GM21423 (cell line): ENCODE measurements at regions not wholly inside any gene's neighbourhood (a gene's known extent, or its start where the extent isn't known, plus 50 kb on each side); places are given as distances from the start of the nearest gene placed in this dataset.
"Not testable (repeated sequence)": the region's sequence is repeated elsewhere in the genome, so short reads cannot be mapped to it uniquely, and the experiment has no call there.

ENCODE experiments used
- ATAC-seq: cut with Tn5 transposase; IDR thresholded peaks from one replicate; pipeline ENCODE4 v1.9.1; 2021; ENCODE audit warnings: mild to moderate bottlenecking, moderate library complexity; ENCODE audit not compliant: unreplicated experiment

DNA sequence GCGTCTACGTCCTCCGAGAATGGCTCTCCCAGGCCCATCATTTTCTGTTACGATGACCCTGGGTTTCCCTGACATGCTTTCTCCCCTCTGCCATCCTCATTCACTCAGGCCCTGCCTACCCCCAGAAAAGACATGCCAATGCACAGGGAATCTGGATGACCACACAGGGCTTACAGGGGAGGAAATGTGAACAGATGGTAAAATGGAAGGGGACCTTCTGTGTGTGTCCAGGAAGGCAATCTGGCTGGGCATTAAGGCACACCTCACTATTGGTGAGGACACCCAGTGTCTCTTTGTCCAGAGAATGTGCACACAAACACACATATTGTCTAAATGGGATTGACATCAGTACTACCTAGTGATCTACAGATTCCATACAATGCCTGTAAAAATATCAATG is 769.9 kb upstream of the AMELY start:
- ATAC-seq, result no peak

DNA sequence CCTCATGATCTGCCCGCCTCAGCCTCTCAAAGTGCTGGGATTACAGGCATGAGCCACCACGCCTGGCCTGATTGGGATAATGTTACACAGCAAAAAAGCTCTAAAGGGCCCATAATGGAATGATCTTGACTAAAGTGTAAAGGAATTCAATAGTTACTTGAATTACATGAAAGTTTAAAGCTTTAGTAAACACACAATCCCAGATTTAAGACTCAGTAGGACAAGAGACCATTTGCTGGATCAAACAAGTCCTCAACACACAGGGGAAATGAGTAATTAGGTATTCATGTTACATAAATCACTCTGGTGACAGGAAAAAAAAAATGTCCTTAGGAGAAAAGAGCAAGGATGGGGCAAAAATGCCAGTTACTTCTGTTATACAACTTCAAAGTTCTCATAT is 762.9 kb upstream of the AMELY start:
- ATAC-seq, result no peak

DNA sequence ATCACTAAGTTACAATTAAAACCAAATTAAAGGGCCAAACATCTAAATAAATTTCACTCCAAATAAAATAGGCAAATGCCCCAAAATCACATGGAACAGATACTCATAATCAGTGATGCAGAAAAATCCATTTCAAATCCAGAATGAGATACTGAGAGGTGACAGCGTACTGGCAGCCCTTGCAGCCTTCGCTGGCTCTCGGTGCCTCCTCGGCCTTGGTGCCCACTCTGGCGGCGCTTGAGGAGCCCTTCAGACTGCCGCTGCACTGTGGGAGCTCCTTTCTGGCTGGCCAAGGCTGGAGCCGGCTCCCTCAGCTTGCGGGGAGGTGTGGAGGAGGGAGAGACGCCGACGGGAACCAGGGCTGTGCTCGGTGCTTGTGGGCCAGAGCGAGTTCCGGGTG is 761.2 kb upstream of the AMELY start:
- ATAC-seq, result no peak

DNA sequence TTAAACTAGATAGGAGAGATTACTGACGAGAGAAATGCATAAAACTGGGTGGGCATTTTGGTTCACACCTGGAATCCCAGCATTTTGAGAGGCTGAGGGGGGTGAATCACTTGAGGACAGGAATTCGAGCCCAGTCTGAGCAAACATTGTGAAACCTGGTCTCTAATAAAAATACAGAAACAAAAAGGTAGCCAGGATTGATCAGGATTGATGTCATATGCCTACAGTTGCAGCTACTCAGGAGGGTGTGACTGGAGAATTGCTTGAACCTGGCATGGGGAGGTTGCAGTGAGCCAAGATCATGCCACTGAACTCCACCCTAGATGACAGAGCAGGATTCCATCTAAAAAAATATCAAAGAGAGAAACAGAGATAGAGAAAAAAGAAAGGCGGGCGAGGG is 751.7 kb upstream of the AMELY start:
- no peak for ATAC-seq

DNA sequence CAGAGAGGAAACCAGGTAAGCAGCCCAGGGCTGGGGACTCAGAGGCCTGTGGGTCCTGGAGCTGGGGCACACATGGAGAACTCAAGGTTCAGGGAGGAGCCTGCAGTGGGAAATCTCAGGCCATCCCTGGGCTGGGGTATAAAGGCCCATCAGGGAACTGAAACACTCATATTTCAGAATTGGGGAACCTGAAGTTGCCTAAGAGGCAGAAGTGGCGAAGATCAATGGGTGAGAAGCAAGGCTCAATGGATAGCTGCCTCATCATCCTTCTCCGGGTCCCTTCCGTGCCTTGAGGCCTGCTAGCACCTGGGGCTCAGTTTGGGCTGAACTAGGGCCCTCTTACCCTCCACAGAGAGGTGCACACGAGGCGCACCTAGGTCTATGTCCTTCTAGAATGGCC is 747.5 kb upstream of the AMELY start:
- no peak for ATAC-seq

DNA sequence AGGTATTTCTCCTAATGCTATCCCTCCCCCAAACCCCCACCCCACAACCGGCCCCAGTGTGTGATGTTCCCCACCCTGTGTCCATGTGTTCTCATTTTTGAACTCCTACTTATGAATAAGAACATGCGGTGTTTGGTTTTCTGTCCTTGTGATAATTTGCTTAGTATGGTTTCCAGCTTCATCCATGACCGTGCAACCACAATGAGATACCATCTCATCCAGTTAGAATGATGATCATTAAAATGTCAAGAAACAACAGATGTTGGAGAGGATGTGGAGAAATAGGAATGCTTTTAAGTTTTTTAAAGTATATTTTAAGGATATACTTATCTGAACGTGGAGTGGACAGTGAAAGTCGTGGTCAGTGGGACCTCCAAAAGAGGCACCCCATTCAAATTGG is 745.0 kb upstream of the AMELY start:
- no peak for ATAC-seq

DNA sequence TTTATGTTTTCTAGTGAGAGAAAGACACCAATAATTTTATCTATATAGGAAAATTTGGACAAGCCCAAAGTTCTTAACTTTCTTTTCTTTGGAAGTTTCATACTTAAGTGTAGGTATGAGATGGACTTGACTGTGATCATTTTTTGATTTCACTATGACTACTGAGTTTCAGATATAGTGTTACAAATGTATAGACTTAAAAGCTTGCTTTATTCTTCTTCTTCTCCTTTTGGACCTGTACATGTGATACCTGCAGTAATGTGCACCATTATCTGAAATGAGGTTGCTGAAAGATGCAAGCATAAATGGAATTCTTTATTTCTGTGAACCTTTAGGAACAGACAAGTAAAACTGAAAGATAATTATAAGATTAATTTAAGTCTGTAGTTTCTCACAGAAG is 743.4 kb upstream of the AMELY start:
- ATAC-seq, result no peak

DNA sequence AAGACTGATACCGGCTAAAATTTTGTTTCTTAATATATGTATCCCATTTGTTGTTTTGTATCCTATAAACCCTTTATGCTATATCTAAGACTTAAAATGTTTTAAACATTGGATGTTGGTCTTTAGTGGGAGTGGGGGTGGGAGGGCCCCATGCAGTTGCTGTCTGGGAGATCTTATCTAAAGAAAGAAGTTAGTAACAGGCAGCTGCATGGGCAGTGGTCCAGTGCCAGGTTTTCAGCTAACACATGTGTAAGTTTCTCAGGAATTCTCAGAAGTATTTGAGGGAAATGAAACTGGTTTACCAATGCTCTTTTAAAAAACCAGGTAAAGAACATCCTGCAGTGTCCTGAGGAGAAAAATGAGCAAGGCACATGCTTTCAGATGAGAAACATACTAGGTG is 738.3 kb upstream of the AMELY start:
- not testable (repeated sequence) for ATAC-seq
